GM21423 (cell line): ENCODE measurements at regions not wholly inside any gene's neighbourhood (a gene's known extent, or its start where the extent isn't known, plus 50 kb on each side); places are given as distances from the start of the nearest gene placed in this dataset.

Source experiments
- ATAC-seq: cut with Tn5 transposase; IDR thresholded peaks from one replicate; pipeline ENCODE4 v1.9.1; 2021; ENCODE audit warnings: mild to moderate bottlenecking, moderate library complexity; ENCODE audit not compliant: unreplicated experiment

DNA sequence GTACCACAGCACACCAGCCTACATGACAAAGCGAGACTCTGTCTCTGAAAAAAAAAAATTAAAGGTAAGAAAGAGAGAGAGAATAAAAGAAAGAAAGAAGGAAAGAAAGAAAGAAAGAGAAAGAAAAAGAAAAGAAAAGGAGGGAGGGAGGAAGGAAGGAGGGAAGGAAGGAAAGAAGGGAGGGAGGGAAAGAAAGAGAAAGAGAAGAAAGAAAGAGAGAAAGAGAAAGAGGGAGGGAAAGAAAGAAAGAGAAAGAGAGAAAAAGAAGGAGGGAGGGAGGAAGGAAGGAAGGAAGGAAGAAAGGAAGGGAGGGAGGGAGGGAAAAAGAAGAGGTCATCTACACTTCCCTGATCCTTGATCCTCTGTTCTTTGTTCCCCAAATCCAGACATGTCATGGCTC, 104.8 kb upstream of the GJB5 start:
- no peak for ATAC-seq

DNA sequence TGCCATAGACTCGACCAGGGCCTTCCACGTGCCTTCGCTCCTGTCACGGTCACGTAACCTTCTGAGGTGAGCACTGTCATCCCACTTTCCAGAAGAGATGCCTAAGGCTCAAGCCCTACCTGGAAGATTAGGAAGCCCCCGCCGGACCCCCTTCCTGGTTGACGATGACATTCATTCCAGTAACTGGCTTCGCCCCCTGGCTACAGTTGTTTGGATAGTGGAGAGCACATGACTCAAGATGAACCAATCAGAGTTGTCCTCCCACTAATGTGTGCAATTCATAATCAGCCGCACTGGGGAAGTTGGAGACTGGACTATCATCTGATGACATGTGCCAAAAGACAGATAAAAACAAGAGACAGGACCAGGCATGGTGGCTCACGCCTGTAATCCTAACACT, 104.0 kb upstream of the GJB5 start:
- no peak for ATAC-seq

DNA sequence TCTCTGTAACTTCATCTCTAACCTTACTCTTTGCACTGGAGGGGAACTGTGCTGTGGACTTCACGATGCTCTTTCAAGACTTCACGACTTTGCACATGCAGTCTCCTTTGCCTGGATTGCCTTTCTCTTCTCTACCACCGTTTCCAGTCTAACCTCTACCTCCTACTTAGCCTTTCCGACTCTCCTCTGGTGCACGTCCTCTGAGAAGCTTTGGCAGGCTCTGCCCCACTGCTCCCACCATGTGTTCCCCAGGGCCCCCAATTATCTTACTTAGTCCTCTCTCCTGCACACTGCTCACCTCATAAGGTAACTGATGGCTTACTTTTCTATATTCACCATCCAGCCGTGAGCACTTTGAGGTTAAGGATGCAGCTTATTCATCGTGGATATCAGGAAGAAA, 101.7 kb upstream of the GJB5 start:
- ATAC-seq, result no peak

DNA sequence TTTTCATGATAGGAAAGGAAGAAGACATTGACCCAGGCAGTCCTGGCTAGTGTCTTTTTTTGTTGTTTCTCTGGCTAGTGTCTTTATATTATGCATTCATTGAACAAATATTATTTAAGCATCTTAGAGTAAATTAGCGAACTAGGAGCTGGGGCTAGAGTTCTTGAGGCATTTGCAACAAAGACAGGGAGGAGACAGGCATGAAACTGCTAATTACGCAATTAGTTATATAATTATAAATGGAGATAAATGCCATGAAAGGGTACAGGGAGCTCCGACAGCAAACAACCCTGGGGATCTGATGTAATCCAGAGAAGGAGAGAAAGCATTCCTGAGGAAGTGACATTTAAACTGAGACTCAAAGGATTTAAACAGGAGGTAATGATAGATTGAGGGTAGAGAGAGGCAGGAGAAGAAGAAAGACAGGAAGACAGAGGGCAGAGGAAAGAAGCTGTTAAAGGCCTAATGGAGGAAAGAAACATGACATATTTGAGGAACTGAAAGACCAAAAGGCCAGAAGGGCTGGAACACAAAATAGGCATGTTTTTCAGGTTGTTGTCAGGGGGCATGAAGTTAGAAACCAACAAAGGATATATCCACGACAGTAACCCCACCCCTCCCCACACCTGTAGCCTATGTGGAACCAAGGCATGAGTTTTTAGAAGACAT, 99.5 kb upstream of the GJB5 start:
- no peak for ATAC-seq

DNA sequence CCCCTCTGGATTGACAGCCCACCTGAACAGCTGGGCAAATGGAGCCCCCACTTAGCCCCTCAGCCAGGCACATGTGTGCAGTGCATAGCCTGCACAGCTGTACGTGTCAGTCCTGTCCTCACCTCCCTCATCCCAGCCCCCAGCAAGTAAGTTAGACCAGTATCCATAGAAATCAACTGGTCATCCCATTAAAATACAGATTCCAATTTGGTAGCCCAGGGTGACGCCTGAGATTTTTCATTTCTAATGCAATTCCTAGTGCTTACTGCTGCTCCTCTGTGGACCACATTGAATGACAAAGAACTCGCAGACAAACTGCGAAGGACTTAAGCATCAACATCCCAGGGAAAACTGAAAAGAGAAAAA, 99.0 kb upstream of the GJB5 start:
- no peak for ATAC-seq

DNA sequence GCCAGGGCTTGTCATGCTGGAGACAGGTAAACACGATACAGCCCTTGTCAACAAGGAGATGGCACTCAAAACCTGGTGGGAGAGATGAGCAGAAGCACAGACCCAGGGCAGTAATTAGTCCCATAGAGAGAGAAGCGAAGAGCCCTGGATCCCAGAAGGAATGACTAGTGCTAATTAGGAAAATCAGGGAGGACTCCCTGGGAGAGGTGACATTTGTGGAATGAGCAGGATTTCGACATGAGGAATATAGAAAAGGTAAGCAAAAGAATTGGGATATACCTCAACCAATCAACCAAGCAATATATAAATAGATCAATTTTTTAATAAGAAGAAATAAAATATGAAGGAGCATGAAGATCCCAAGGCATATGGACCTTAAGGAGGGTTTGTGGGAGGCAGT, 98.5 kb upstream of the GJB5 start:
- ATAC-seq, result no peak

DNA sequence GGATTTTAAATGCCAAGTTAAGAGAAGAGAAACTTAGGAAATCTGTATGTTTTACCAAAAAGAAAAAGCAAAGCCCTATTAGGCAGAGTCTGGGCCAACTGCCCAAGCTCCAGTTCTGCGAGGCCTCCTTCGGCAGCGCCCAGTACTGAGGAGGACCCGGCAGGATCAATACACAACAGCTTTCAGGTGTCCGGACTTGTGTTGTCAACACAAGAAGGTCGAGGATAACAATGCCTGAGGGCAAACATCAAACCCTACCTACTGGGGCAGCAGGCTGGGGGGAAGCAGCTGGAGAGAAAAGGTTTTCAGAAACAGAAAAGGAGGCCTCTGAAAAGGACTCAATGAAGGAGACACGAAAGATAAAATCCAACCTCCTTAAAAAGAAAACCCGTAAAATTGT, 98.1 kb upstream of the GJB5 start:
- ATAC-seq, result no peak

DNA sequence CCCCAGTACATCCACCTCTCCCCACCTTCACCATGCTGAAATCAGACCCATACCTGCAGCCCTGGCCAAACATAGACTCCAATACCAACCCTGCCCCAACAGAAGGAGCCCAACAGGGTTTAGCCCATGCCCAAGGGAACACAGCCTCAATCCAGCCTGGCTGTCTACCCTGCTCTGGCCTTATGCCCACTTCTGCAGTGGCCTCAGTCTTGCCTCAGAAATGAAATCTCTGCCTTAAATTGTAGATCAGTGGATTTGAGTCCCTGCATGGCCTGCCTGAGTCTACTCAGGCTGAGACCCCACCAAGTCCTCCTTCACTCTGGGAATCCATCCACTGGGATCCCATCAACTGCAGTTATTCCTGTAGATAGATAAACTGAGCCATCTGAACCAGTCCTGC, 97.6 kb upstream of the GJB5 start:
- ATAC-seq, result no peak

DNA sequence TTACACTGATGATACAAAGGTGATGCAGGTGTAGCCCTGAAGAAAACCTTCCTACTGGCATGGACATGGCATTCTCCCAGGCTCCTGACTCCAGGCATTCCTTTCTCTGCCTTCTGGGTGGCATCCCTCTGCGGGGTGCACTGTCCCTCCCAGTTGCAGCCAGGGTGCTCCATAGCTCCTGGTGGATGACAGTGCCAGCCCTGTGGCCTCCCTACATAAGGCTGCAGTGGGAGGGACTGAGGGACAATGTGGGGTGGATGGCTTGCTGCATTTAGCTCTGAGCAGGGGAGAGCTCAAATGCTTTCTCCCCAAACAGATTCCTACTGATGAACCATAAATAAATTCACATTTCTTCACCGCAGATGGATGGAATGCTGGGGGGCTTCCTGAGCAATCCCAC, 97.0 kb upstream of the GJB5 start:
- ATAC-seq, result no peak

DNA sequence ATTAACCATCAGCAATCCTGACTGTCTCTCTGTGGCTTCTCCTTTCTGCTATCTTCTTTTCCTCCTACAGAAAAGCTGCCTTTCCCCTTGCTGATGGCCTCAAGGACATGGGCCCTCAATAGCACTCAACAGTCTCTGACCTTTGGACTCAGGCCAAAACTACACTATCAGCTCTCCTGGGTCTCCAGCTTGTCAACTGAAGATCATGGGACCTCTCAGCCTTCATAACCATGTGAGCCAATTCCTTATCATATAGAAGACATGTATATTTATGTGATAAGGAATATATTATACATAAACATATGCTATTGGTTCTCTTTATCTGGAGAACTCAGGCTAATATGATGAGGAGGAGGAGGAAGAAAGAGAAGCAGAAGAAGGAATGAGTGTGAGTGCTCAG, 91.8 kb upstream of the GJB5 start:
- ATAC-seq, result no peak

DNA sequence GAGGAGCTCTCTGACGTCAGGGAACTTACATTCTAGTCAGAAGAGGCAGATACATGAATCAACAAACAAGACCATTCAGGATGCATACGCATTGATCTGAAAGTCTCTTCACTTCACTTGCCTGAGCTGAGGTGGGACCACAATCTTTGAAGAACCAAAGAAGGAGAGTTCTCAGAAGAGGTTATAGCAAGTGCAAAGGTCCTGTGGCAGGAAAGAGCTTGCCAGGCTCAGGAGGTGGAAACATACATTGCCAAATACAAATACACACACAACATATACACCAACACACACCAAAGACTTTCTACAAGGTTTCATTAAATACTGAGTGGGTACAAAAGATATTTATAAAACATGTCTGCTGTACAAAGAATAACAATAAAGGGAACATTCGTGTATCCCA, 86.8 kb upstream of the GJB5 start:
- no peak for ATAC-seq

DNA sequence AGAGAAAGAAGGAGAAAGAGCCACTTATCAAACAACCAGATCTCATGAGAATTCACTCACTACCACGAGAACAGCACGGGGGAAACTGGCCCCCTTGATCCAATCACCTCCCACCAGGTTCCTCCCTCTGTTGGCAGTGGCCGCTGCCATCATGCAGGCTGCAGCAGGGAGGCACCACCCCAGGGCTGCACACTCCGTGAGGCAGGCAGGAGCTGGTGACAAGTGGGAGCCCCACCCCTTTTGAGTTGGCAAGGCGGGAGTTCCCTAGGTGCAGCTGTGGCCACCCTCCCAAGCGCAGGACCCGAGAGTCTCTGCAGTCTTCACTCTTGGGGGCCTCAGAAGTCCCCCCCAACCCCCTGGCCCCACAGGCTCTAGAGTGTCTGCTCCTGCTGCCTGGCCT, 83.9 kb upstream of the GJB5 start:
- no peak for ATAC-seq

DNA sequence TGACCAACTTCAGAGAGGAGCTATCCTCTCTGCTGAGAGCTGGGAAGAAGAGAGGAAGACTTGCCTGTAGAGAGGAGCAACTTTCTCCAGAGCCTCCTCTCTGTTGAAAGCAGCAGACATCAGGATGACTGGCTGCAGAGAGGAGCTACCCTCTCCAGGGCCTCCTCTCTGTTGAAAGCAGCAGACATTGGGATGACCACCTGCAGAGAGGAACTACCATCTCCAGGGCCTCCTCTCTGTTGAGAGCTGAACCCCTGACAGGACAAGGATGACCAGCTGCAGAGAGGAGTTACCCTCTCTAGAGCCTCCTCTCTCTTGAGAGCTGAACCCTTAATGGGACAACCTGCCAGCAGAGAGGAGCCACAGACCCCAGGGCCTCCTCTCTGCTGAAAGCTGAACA, 83.0 kb upstream of the GJB5 start:
- ATAC-seq, result no peak

DNA sequence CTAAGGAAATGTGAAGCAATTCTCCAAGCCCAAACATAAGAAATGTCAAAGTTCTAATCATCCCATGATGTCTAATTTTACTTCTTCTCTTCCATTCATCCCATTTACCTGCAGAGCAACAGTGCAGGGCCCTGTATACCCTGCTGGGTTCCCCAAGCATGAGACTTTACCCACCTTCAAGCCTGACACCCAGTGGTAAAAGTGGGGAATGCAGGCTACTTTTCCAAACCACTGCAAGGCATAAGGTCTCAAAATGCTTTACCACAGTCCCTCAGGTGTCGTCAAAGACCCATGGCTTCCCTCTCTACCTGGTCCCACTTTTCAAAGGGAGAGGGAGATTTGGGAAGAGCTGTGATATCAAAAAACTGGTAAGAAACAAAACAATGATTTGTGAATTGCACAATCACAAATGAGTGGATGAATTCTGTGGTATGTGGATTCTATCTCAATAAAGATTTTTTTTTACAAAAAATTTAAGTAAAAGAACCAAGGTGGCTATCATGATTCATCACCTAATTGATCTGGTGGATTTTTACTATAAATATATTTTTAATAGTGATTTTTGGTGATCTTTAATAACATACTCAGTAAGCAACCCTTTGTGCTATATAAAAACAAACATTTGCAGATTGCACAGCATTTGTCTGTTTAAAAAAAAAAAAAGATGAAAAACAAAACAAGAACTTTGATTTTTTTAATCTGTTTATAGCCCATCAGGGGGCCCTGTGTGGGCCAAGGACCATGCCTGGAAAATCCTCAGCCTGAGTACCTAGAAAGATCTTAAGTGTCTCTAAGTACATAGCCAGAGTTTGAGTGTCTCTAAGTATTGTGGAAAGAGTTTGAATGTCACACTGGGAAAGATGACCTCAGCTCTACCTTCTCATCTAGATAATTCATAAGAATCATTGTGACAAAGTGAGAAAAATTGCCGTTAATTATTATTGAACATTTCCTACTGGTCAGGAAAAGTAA, 73.1 kb upstream of the GJB5 start:
- no peak for ATAC-seq

DNA sequence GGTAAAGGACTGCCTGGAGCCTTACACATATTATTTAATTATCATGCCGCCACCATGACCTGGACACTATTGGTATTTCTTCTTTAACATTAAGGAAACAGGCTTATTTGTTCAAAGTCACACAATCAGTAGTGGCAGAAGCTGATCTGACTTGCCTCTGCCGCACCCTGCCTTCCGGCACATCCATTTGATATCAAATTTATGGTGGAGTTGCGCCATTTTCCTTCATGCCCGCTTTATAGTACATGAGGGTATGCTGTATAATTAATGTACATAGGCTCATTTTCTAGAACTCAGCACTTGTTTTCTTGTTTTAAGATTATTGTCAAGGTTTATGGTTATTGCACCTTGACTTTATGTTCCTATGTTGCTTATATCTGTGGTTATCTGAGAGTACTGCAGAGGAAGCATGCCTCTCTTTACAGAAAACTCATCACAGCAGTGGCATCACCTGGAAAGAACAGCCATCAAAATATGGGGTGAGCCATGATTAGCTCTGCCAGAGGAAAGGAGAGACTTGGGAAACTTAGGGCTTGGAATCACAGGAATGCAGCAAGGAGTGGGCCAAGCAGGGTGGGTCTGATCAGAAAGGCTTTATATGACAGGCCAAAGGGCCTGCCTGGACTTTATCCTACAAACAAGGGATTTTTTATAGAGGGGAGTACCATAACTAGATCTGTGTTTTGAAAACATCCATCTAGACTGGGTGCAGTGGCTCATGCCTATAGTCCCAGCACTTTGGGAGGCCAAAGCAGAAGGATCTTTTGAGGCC, 72.2 kb upstream of the GJB5 start:
- no peak for ATAC-seq

DNA sequence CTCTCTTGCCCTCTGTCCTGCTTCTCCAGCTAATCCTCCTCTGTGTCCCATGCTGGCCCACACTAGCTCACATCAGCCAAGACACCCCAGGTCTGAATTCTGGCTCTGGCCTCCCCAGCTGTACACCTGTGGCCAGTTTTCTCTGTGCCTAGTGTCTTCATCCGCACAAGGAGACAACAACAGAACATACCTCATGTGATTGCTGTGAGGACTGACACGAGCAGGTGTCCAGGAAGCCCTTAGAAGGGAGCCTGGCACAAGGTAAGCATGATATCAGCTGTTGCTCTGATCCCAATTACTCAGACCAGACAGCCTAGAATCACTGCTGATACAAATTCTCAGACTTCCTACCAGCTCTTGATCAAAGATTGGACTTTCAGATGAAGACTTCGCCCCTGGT, 71.2 kb upstream of the GJB5 start:
- no peak for ATAC-seq

DNA sequence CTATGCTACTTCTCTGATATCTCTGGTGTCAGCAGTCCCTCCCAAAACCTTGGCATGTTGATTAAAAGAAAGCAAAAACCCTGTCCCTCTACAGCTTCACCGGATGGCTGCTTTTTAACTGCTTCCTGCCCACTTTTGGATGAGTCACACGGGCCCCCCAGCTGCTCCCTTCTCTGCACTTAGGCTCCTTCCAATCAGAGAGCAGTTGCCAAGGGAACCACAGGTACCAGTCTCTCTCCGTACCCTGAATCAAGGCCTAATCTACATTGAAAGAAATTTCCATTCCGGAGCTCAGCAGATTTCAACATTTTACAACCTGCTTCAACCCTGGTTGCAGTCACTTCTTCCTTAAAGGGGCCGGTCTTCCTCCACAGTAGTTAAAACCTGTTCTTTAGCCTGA, 70.6 kb upstream of the GJB5 start:
- ATAC-seq, result no peak

DNA sequence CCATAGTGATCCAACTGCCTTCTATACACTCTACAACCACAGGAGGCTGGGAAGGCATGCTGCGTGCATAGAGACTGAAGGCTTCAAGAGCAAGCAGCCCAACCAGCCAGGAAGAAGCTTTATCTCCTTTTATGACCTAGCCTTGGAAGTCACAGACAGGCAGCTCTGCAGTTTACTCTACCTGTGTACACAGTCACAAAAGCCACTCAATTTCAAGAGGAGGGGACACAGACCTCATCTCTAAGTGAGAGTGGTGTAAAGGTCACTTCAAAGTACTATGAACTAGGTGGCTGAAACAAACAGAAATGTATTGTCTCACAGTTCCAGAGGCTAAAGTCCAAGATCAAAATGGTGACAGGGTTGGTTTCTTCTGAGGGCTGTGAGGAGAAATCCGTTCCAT, 69.6 kb upstream of the GJB5 start:
- ATAC-seq, result no peak

DNA sequence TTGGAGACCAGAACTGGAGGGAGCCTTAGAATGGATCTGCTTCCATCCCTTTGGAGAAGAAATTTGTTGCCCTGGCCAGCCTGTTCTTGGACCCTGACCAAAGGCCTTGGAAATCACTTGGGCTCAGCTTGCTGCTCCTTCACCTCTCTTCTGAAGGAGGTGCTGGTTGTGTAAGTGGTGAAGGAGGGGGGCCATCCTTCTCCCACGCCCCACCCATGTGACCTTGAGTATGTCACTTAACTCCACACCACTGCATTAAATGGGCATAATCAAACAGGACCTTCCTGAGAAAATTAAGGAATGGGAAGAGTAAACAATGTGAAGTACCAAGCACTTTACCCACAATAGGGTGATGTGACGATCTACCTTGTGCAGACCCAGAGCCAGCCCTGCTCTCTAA, 68.3 kb upstream of the GJB5 start:
- no peak for ATAC-seq

DNA sequence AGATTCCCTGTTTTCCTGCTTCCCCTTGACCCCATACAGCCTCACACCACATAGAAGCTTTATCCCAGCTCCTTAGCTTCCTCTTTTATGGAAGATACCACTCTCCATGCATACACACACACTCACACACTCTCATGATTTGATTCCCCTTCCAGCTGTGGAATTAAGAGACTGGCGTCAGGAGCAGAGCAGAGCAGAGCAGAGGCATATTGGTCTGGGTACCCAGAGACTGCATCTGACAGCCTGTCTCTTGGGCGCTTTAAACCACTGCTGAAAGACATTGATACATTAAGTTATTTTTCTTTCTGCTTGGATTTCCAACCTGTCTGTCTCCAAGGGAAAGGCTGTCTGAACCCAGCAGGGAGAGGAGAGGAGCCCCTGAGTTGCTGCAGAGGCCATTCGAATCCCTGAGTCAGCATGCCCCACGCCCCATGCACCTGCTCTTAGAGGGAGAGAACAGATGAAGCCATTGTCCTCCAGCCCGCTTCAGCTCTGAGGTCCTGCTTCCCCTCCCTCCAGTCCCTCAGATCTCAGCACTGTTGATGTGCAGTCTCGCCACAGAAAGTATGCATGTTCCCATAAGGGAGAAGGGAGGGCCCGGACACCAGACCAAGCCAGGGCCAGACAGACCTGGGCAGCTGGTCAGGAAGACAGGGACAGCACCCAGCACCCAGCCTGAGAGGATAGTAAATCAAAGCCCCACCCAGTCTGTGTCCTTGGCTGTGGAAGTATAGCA, 66.7 kb upstream of the GJB5 start:
- ATAC-seq, result no peak

DNA sequence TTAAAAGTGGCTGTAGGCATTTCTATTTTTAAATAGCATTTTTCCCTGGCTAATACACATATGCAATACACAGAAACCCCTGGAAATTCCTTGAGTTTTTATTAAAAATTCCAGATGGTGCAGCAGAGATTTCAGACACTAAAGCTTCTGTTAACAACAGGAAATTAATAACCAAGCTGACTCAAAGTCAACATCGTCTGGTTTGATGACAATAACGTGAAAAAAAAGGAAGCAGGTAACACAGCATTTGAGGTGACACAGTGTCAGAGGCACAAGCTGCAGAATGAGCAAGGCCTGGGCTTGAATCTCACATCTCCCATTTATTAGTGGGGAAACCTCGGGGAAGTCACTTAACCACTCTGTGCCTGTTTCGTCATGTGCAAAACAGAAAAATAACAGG, 64.6 kb upstream of the GJB5 start:
- no peak for ATAC-seq
